Muscle layer of colon (tissue), 2 donors: ENCODE measurements at regions not wholly inside any gene's neighbourhood (a gene's known extent, or its start where the extent isn't known, plus 50 kb on each side); places are given as distances from the start of the nearest gene placed in this dataset.

ENCODE experiments used
- H3K27ac ChIP-seq: one replicate; pipeline ENCODE4 v1.7.0; 2013; ENCODE audit warnings: low read depth, mild to moderate bottlenecking, low read length, moderate library complexity
- H3K27me3 ChIP-seq, 2 donors: one replicate each; pipeline ENCODE4 v1.7.0; 2013; ENCODE audit warnings: low read length in 2 of 2, mild to moderate bottlenecking in 2 of 2; ENCODE audit not compliant: insufficient read depth in 2 of 2, control insufficient read depth in 1 of 2
- H3K36me3 ChIP-seq: one replicate; pipeline ENCODE4 v1.7.0; 2013; ENCODE audit warnings: mild to moderate bottlenecking, low read length; ENCODE audit not compliant: insufficient read depth
- H3K4me1 ChIP-seq: one replicate; pipeline ENCODE4 v1.7.0; 2013; ENCODE audit warnings: mild to moderate bottlenecking, low read length; ENCODE audit not compliant: insufficient read depth
- H3K4me3 ChIP-seq, 2 donors: one replicate each; pipeline ENCODE4 v1.7.0; 2013; ENCODE audit warnings: low read length in 2 of 2, low read depth in 1 of 2, mild to moderate bottlenecking in 1 of 2, moderate library complexity in 1 of 2
- H3K9ac ChIP-seq: one replicate; pipeline ENCODE4 v1.7.0; 2013; ENCODE audit warnings: low read length
- H3K9me3 ChIP-seq: one replicate; pipeline ENCODE4 v1.7.0; 2013; ENCODE audit warnings: mild to moderate bottlenecking, low read length
- donor health status: abdominal sarcoma.
- donor health status: Adenocarcinoma of cecum.

DNA sequence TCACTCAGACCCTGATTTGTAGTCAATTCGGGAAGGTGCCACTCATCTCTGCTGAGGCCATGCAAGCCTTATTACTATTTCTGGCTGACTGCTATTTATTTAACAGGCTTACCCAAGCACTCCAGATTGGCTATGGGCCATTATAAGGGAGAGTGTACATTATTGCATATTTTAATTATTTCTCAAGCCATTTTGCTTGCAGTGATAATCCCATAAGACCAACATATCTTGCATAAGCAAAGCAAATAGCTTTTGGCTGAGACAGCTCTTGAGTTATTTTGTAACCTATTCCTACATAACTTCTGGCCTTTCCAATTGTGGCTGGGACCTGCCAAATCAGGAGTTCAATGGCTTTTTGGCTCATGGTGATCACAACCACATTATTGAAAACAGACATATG, 509.6 kb upstream of the USP15 start:
- H3K27ac ChIP-seq = no peak overlapping the region

DNA sequence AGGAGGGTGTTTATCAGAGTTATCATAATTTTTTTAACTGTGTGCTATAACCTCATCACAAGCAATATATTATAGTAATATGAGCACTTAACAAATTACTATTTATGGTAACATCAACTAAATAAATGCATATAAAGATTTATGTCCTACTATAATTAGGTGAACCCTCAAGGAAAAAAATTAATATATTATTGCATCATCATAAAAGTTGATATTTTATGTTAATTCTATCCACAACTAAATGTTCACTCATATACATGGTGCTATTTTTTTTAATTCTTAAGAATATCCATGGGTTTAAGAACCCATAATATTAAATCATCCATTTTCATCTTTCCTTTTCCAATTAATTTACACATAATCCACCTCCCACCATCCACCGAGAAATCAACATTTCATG, 506.0 kb upstream of the USP15 start:
- Histone ChIP-seq H3K27me3 (no peaks in the 10 kb centered on the region), H3K4me3 (no peak overlapping the region), H3K36me3 (no peaks in the 10 kb centered on the region), H3K27ac (no peak overlapping the region), H3K9ac (no peak overlapping the region), H3K4me1 (no peaks in the 10 kb centered on the region), H3K9me3 (no peaks in the 10 kb centered on the region)

More for the DNA sequence above, 509.6 kb upstream of the USP15 start:
- H3K9me3 ChIP-seq = no peaks in the 10 kb centered on the region
- H3K9ac ChIP-seq = no peak overlapping the region
- H3K4me3 ChIP-seq = no peak overlapping the region
- H3K27me3 ChIP-seq = no peaks in the 10 kb centered on the region
- no peaks in the 10 kb centered on the region for H3K36me3 ChIP-seq
- H3K4me1 ChIP-seq = no peaks in the 10 kb centered on the region

DNA sequence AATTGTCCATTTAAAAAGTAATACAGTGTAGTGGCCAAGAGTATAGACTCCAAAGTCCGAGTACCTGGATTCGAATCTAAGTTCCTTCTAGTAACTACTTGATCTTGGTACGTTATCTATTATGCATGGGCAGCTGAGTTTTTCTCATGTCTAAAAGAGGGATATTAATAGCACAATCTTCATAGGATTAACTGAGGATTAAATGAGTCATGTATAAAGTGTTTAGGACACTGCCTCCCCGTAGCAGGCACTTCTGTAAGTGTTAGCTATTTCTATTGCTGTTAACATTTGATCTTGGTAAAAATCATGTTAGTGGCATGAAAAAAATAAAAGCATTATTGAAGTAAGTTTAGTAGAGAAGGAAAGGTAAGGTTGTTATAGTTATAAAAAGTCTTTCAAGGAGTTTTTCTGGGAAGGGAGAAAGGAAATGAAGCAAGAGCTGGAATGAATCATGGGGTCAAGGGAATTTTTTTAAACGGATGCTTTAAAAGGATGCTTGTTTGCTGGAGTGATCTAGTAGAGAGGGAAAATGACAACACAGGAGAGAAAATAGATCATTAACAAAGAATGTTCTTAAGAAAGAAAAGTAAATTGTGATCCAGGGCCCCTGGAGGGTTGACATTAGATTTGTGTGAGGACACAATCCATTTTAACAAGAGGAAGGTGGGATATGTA, 502.2 kb upstream of the USP15 start:
- H3K27ac ChIP-seq = no peak overlapping the region
- no peak overlapping the region for H3K9ac ChIP-seq
- H3K9me3 ChIP-seq = no peaks in the 10 kb centered on the region
- H3K4me3 ChIP-seq = no peak overlapping the region
- no peaks in the 10 kb centered on the region for H3K27me3 ChIP-seq
- no peaks in the 10 kb centered on the region for H3K4me1 ChIP-seq
- no peaks in the 10 kb centered on the region for H3K36me3 ChIP-seq

DNA sequence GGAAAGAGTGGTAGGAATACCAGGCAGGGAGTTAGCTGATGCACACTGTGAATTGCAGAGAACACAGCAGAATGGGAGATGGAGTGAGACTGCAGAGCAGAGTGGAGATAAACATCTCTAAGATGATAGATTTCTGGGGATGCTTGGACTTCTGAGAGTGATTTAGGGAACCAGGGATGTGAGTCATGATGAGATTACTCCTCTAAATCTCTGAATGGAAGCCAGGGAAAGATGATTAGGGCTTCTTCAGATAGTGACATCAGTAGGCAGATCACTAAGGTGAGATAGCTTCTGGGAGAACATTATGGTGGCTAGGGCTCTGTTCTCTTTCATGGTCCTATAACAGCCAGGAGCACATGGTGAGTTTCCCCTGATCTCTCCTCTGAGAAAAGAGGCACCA, 501.5 kb upstream of the USP15 start:
- Histone ChIP-seq H3K27ac (no peak overlapping the region), H3K36me3 (no peaks in the 10 kb centered on the region), H3K27me3 (no peaks in the 10 kb centered on the region), H3K9me3 (no peaks in the 10 kb centered on the region), H3K4me1 (no peaks in the 10 kb centered on the region), H3K4me3 (no peak overlapping the region), H3K9ac (no peak overlapping the region)

GRCh38 chr12:61765926-61766325, 494.3 kb upstream of the USP15 start:
- no peaks in the 10 kb centered on the region for H3K27me3 ChIP-seq
- no peak overlapping the region for H3K27ac ChIP-seq
- H3K36me3 ChIP-seq = no peaks in the 10 kb centered on the region
- no peaks in the 10 kb centered on the region for H3K9me3 ChIP-seq
- no peaks in the 10 kb centered on the region for H3K4me1 ChIP-seq
- H3K9ac ChIP-seq = no peak overlapping the region
- no peak overlapping the region for H3K4me3 ChIP-seq

GRCh38 chr12:61780435-61780834, 479.8 kb upstream of the USP15 start:
- no peak overlapping the region for H3K27ac ChIP-seq
- no peak overlapping the region for H3K4me3 ChIP-seq
- H3K27me3 ChIP-seq = no peaks in the 10 kb centered on the region
- H3K9me3 ChIP-seq = no peaks in the 10 kb centered on the region
- H3K9ac ChIP-seq = no peak overlapping the region
- H3K4me1 ChIP-seq = no peaks in the 10 kb centered on the region
- no peaks in the 10 kb centered on the region for H3K36me3 ChIP-seq

GRCh38 chr12:61781021-61781581, 479.1 kb upstream of the USP15 start:
- no peak overlapping the region for H3K9ac ChIP-seq

GRCh38 chr12:61796846-61797245, 463.4 kb upstream of the USP15 start:
- Histone ChIP-seq H3K9ac (no peak overlapping the region), H3K27me3 (no peaks in the 10 kb centered on the region), H3K9me3 (no peaks in the 10 kb centered on the region), H3K36me3 (no peaks in the 10 kb centered on the region), H3K27ac (no peak overlapping the region), H3K4me3 (no peak overlapping the region), H3K4me1 (no peaks in the 10 kb centered on the region)

More at GRCh38 chr12:61781021-61781581, 479.1 kb upstream of the USP15 start:
- no peaks in the 10 kb centered on the region for H3K9me3 ChIP-seq
- no peaks in the 10 kb centered on the region for H3K36me3 ChIP-seq
- no peak overlapping the region for H3K4me3 ChIP-seq
- no peaks in the 10 kb centered on the region for H3K4me1 ChIP-seq
- no peak overlapping the region for H3K27ac ChIP-seq
- no peaks in the 10 kb centered on the region for H3K27me3 ChIP-seq

- H3K4me3 ChIP-seq = no peak overlapping the region
- H3K36me3 ChIP-seq = no peaks in the 10 kb centered on the region
- no peak overlapping the region for H3K27ac ChIP-seq
- H3K9me3 ChIP-seq = no peaks in the 10 kb centered on the region
- H3K27me3 ChIP-seq = no peaks in the 10 kb centered on the region
- H3K4me1 ChIP-seq = no peaks in the 10 kb centered on the region
- H3K9ac ChIP-seq = no peak overlapping the region
These were observed 462.9 kb upstream of the USP15 start for GRCh38 chr12:61797266-61797665.

- H3K9me3 ChIP-seq = no peaks in the 10 kb centered on the region
- no peaks in the 10 kb centered on the region for H3K4me1 ChIP-seq
- no peaks in the 10 kb centered on the region for H3K27me3 ChIP-seq
- H3K36me3 ChIP-seq = no peaks in the 10 kb centered on the region
- no peak overlapping the region for H3K27ac ChIP-seq
- no peak overlapping the region for H3K4me3 ChIP-seq
- H3K9ac ChIP-seq = no peak overlapping the region
These were observed 461.4 kb upstream of the USP15 start for GRCh38 chr12:61798778-61799177.

DNA sequence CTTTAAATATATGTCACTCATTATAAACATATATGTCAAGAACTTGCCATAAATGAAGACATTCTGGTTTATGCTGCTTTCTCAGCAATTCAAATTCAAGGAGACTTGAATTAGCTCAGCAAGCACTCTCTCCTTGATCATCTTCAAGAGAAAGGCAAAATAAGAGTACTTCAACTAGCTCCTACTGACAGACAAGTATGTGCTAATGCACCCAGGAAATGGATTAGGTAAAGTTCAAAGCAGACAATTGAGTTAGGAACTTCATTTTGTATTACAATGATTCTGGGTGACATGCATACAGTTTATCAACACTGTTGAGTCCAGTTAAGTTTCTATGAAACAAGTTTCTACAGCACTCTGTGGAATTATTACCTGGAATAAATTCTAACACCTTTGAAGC, 455.9 kb upstream of the USP15 start:
- Histone ChIP-seq H3K9me3 (no peaks in the 10 kb centered on the region), H3K9ac (no peak overlapping the region), H3K4me3 (no peak overlapping the region), H3K27me3 (no peaks in the 10 kb centered on the region), H3K36me3 (no peaks in the 10 kb centered on the region), H3K27ac (no peak overlapping the region), H3K4me1 (no peaks in the 10 kb centered on the region)

DNA sequence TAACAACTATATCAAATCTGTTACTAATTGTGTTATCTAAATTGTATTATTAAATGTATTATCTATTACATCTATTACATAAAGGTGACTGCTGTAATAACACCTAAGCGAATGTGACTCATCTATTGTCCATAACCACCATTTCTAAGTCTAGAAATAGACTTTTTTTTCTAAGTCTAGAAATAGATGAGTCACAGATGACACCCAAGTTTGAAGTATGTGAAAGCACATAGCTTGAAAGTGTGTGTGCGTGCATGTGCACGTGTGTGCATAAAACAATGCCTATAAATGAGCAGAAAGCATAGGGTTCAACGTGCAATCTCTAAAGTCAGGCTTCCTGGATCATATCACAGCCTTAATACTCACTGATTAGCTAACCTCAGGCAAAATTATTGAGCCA, 451.3 kb upstream of the USP15 start:
- no peaks in the 10 kb centered on the region for H3K9me3 ChIP-seq
- no peaks in the 10 kb centered on the region for H3K4me1 ChIP-seq
- H3K27ac ChIP-seq = no peak overlapping the region
- no peak overlapping the region for H3K9ac ChIP-seq
- H3K36me3 ChIP-seq = no peaks in the 10 kb centered on the region
- no peak overlapping the region for H3K4me3 ChIP-seq
- H3K27me3 ChIP-seq = no peaks in the 10 kb centered on the region
